HTR-8/SVneo (cell line): ENCODE measurements at regions not wholly inside any gene's neighbourhood (a gene's known extent, or its start where the extent isn't known, plus 50 kb on each side); places are given as distances from the start of the nearest gene placed in this dataset.
"Not testable (repeated sequence)": the region's sequence is repeated elsewhere in the genome, so short reads cannot be mapped to it uniquely, and the experiment has no call there.

Source experiments
- DNase-seq: peaks from one replicate; pipeline ENCODE4 v3.0.0; 2011; ENCODE audit warnings: low spot score, mixed read lengths; ENCODE audit not compliant: insufficient read length
- FAIRE-seq: peaks from 2 replicates; lab custom pipeline; 2011; peaks lifted over from hg19 to GRCh38; lab: Jason Lieb, UNC

GRCh38 chr10:23493711-23494110 lies 54.8 kb downstream of the OTUD1 start:
- FAIRE-seq, result no peak
- DNase-seq, result no peak

- DNase-seq, result no peak
- no peak for FAIRE-seq
Measured at GRCh38 chr10:23496727-23497126, 57.9 kb downstream of the OTUD1 start.

- FAIRE-seq (no peak), DNase-seq (no peak)
Measured at GRCh38 chr10:23499372-23500132, 60.7 kb downstream of the OTUD1 start.

GRCh38 chr10:23505797-23506465 lies 67.1 kb downstream of the OTUD1 start:
- no peak for FAIRE-seq
- no peak for DNase-seq

GRCh38 chr10:23512355-23513058 lies 73.6 kb downstream of the OTUD1 start:
- peak; percentile 34 for DNase-seq
- peak; percentile 54 for FAIRE-seq

GRCh38 chr10:23513621-23514020 lies 74.7 kb downstream of the OTUD1 start:
- FAIRE-seq, DNase-seq: not testable (repeated sequence)

- DNase-seq (no peak), FAIRE-seq (no peak)
Measured at GRCh38 chr10:23514321-23514720, 75.4 kb downstream of the OTUD1 start.

- DNase-seq, result no peak
Measured at GRCh38 chr10:23516530-23516929, 77.7 kb downstream of the OTUD1 start.

GRCh38 chr10:23517155-23517554 lies 78.3 kb downstream of the OTUD1 start:
- no peak for DNase-seq
- FAIRE-seq, result no peak

More at GRCh38 chr10:23516530-23516929, 77.7 kb downstream of the OTUD1 start:
- FAIRE-seq, result no peak

GRCh38 chr10:23521735-23522134 lies 82.9 kb downstream of the OTUD1 start:
- FAIRE-seq (no peak), DNase-seq (no peak)

GRCh38 chr10:23522345-23522744 lies 83.5 kb downstream of the OTUD1 start:
- no peak for FAIRE-seq

GRCh38 chr10:23523251-23523650 lies 84.4 kb downstream of the OTUD1 start:
- FAIRE-seq (no peak), DNase-seq (no peak)

More at GRCh38 chr10:23522345-23522744, 83.5 kb downstream of the OTUD1 start:
- DNase-seq, result no peak

- DNase-seq, result peak; percentile 33
- FAIRE-seq, result no peak
Measured at GRCh38 chr10:23525406-23525805, 86.5 kb downstream of the OTUD1 start.

GRCh38 chr10:23528419-23528818 lies 89.5 kb downstream of the OTUD1 start:
- DNase-seq, result no peak
- FAIRE-seq, result no peak

- DNase-seq, result no peak
- no peak for FAIRE-seq
Measured at GRCh38 chr10:23529625-23530024, 90.8 kb downstream of the OTUD1 start.

- FAIRE-seq, result no peak
Measured at GRCh38 chr10:23530079-23530478, 91.2 kb downstream of the OTUD1 start.

GRCh38 chr10:23533212-23533611 lies 94.3 kb downstream of the OTUD1 start:
- no peak for FAIRE-seq

More at GRCh38 chr10:23530079-23530478, 91.2 kb downstream of the OTUD1 start:
- DNase-seq, result no peak

GRCh38 chr10:23534326-23534725 lies 95.5 kb downstream of the OTUD1 start:
- no peak for FAIRE-seq
- DNase-seq, result no peak

More at GRCh38 chr10:23533212-23533611, 94.3 kb downstream of the OTUD1 start:
- DNase-seq, result no peak

GRCh38 chr10:23534761-23535160 lies 95.9 kb downstream of the OTUD1 start:
- FAIRE-seq (no peak), DNase-seq (no peak)

- FAIRE-seq, result no peak
- DNase-seq, result no peak
Measured at GRCh38 chr10:23535381-23535780, 96.5 kb downstream of the OTUD1 start.

GRCh38 chr10:23538968-23539367 lies 100.1 kb downstream of the OTUD1 start:
- FAIRE-seq (no peak), DNase-seq (no peak)
